WTC11 (cell line): ENCODE measurements at regions not wholly inside any gene's neighbourhood (a gene's known extent, or its start where the extent isn't known, plus 50 kb on each side); places are given as distances from the start of the nearest gene placed in this dataset.

Source experiments
- ATAC-seq: fragments of 200-7000 bp; cut with Tn5 transposase; 2 replicates; pipeline ENCODE4 v1.10.0; 2021; ENCODE audit warnings: mild to moderate bottlenecking, moderate library complexity
- CTCF ChIA-PET: fragments of 300-600 bp; sonication (Branson Sonifier 250); formaldehyde crosslinking; loops from one replicate; lab custom pipeline; 2021; ENCODE audit warnings: antibody characterized with exemption; lab: Charles Lee
- POLR2A ChIA-PET: fragments of 350-600 bp; sonication (Branson Sonifier 250); formaldehyde crosslinking; loops from one replicate; lab custom pipeline; 2021; ENCODE audit warnings: antibody characterized with exemption; lab: Charles Lee
- DNase-seq: peaks from one replicate; pipeline ENCODE4 v3.0.0; 2021; ENCODE audit warnings: low spot score
- H3K27ac Mint-ChIP-seq: 2 replicates; pipeline ENCODE4 v1.8.0; 2021; ENCODE audit warnings: mixed read lengths
- H3K27me3 Mint-ChIP-seq: 2 replicates; pipeline ENCODE4 v1.8.0; 2021; ENCODE audit warnings: low read depth, mild to moderate bottlenecking, moderate library complexity, mixed read lengths
- H3K36me3 Mint-ChIP-seq: 2 replicates; pipeline ENCODE4 v1.8.0; 2021; ENCODE audit warnings: mixed read lengths
- H3K4me1 Mint-ChIP-seq: 2 replicates; pipeline ENCODE4 v1.8.0; 2022; ENCODE audit warnings: mixed read lengths
- H3K4me3 Mint-ChIP-seq: 2 replicates; pipeline ENCODE4 v1.8.0; 2021; ENCODE audit warnings: mild to moderate bottlenecking, moderate library complexity, mixed read lengths
- H3K9me3 Mint-ChIP-seq: 2 replicates; pipeline ENCODE4 v1.8.0; 2021; ENCODE audit warnings: mixed read lengths
- ATF1 ChIP-seq: sonication (generic); formaldehyde crosslinking; IDR thresholded peaks from 2 replicates; pipeline ENCODE4 v1.8.1; 2023; ENCODE audit warnings: mild to moderate bottlenecking, moderate library complexity, missing genetic modification reagents
- ATF2 ChIP-seq: sonication (generic); formaldehyde crosslinking; IDR thresholded peaks from 2 replicates; pipeline ENCODE4 v1.8.1; 2022; ENCODE audit warnings: low read depth, missing genetic modification reagents, borderline replicate concordance
- ERG ChIP-seq: fragments of 250-450 bp; sonication (Bioruptor Pico); IDR thresholded peaks from 2 replicates; pipeline ENCODE4 v1.8.0; 2021; ENCODE audit warnings: mild to moderate bottlenecking
- GTF2I ChIP-seq: fragments of 250-450 bp; sonication (Bioruptor Pico); conservative IDR thresholded peaks from 2 replicates; pipeline ENCODE4 v1.4.0; 2021; ENCODE audit warnings: mild to moderate bottlenecking
- MAX ChIP-seq: sonication (generic); formaldehyde crosslinking; IDR thresholded peaks from 2 replicates; pipeline ENCODE4 v1.8.0; 2022; ENCODE audit warnings: mild to moderate bottlenecking, missing genetic modification reagents
- MXD4 ChIP-seq: fragments of 250-450 bp; sonication (Bioruptor Pico); IDR thresholded peaks from 2 replicates; pipeline ENCODE4 v1.8.0; 2021; ENCODE audit warnings: mild to moderate bottlenecking, moderate library complexity, borderline replicate concordance
- NFATC4 ChIP-seq: fragments of 250-450 bp; sonication (Bioruptor Pico); IDR thresholded peaks from 2 replicates; pipeline ENCODE4 v1.9.0; 2021; ENCODE audit warnings: mild to moderate bottlenecking
- NR3C1 ChIP-seq: sonication (generic); formaldehyde crosslinking; conservative IDR thresholded peaks from 2 replicates; pipeline ENCODE4 v1.8.1; 2023; ENCODE audit warnings: low read depth, mild to moderate bottlenecking, missing genetic modification reagents
- PRRX2 ChIP-seq: fragments of 250-450 bp; sonication (Bioruptor Pico); IDR thresholded peaks from 2 replicates; pipeline ENCODE4 v1.8.0; 2021; ENCODE audit warnings: mild to moderate bottlenecking
- SP1 ChIP-seq: sonication (generic); formaldehyde crosslinking; conservative IDR thresholded peaks from 2 replicates; pipeline ENCODE4 v1.8.1; 2022; ENCODE audit warnings: missing genetic modification reagents
- USF1 ChIP-seq: sonication (generic); formaldehyde crosslinking; IDR thresholded peaks from 2 replicates; pipeline ENCODE4 v1.8.0; 2022; ENCODE audit warnings: mild to moderate bottlenecking, missing genetic modification reagents
- USF2 ChIP-seq: sonication (generic); formaldehyde crosslinking; IDR thresholded peaks from 2 replicates; pipeline ENCODE4 v1.8.1; 2023; ENCODE audit warnings: mild to moderate bottlenecking, missing genetic modification reagents, moderate library complexity
- ZBTB21 ChIP-seq: sonication (generic); formaldehyde crosslinking; IDR thresholded peaks from 2 replicates; pipeline ENCODE4 v1.8.1; 2023; ENCODE audit warnings: mild to moderate bottlenecking, missing genetic modification reagents, borderline replicate concordance
- ZBTB43 ChIP-seq: sonication (generic); formaldehyde crosslinking; IDR thresholded peaks from 2 replicates; pipeline ENCODE4 v1.8.1; 2023; ENCODE audit warnings: mild to moderate bottlenecking, missing genetic modification reagents
- ZNF232 ChIP-seq: sonication (generic); formaldehyde crosslinking; IDR thresholded peaks from 2 replicates; pipeline ENCODE4 v1.8.0; 2022; ENCODE audit warnings: mild to moderate bottlenecking, missing genetic modification reagents
- ZNF396 ChIP-seq: fragments of 250-450 bp; sonication (Bioruptor Pico); IDR thresholded peaks from 2 replicates; pipeline ENCODE4 v1.8.0; 2021; ENCODE audit warnings: mild to moderate bottlenecking, moderate library complexity, borderline replicate concordance
- ZNF416 ChIP-seq: fragments of 250-450 bp; sonication (Bioruptor Pico); IDR thresholded peaks from 2 replicates; pipeline ENCODE4 v1.9.0; 2021; ENCODE audit warnings: mild to moderate bottlenecking, inconsistent platforms
- ZNF423 ChIP-seq: fragments of 250-450 bp; sonication (Bioruptor Pico); IDR thresholded peaks from 2 replicates; pipeline ENCODE4 v2.1.2; 2022; ENCODE audit warnings: mild to moderate bottlenecking, moderate library complexity
- TF ChIP-seq, protein P1 (sequence below): sonication (generic); formaldehyde crosslinking; IDR thresholded peaks from 2 replicates; pipeline ENCODE4 v1.8.1; 2023; ENCODE audit warnings: mild to moderate bottlenecking, missing genetic modification reagents
- TF ChIP-seq, protein P2 (sequence below): sonication (generic); formaldehyde crosslinking; IDR thresholded peaks from 2 replicates; pipeline ENCODE4 v1.8.0; 2023; ENCODE audit warnings: missing genetic modification reagents

GRCh38 chr5:31049461-31049860 is 144.0 kb upstream of the CDH6 start (continued):
- TF ChIP-seq ZBTB43 (CRISPR knock-in tag) (no peak), MXD4 (CRISPR knock-in tag) (no peak), ZNF423 (CRISPR knock-in tag) (no peak), ATF2 (CRISPR knock-in tag) (no peak), ERG (CRISPR knock-in tag) (no peak), MAX (CRISPR knock-in tag) (no peak), SP1 (CRISPR knock-in tag) (no peak), ATF1 (CRISPR knock-in tag) (no peak), GTF2I (no peak), ZNF396 (CRISPR knock-in tag) (no peak)
- TF ChIP-seq, protein P1, sequence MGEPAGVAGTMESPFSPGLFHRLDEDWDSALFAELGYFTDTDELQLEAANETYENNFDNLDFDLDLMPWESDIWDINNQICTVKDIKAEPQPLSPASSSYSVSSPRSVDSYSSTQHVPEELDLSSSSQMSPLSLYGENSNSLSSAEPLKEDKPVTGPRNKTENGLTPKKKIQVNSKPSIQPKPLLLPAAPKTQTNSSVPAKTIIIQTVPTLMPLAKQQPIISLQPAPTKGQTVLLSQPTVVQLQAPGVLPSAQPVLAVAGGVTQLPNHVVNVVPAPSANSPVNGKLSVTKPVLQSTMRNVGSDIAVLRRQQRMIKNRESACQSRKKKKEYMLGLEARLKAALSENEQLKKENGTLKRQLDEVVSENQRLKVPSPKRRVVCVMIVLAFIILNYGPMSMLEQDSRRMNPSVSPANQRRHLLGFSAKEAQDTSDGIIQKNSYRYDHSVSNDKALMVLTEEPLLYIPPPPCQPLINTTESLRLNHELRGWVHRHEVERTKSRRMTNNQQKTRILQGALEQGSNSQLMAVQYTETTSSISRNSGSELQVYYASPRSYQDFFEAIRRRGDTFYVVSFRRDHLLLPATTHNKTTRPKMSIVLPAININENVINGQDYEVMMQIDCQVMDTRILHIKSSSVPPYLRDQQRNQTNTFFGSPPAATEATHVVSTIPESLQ = no peak
- TF ChIP-seq, protein P2, sequence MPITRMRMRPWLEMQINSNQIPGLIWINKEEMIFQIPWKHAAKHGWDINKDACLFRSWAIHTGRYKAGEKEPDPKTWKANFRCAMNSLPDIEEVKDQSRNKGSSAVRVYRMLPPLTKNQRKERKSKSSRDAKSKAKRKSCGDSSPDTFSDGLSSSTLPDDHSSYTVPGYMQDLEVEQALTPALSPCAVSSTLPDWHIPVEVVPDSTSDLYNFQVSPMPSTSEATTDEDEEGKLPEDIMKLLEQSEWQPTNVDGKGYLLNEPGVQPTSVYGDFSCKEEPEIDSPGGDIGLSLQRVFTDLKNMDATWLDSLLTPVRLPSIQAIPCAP (CRISPR knock-in tag) = no peak

- Mint-ChIP-seq H3K4me1 (peaks cover 46% of the 10 kb centered on the region), H3K27ac (no peak overlapping the region), H3K27me3 (no peaks in the 10 kb centered on the region), H3K9me3 (peaks cover 5% of the 10 kb centered on the region), H3K4me3 (no peak overlapping the region), H3K36me3 (no peaks in the 10 kb centered on the region)
- DNase-seq (no peak), ATAC-seq (no peak)
- TF ChIP-seq ZNF416 (CRISPR knock-in tag) (no peak), PRRX2 (CRISPR knock-in tag) (no peak)
- ChIA-PET POLR2A (no interaction called here), CTCF (interaction anchor here (1.0 kb wide), 1 partner anchor 183 kb away, joined by 3 read pairs; no protein-coding TSS in a partner anchor)
Observed at GRCh38 chr5:31048282-31049270, 144.9 kb upstream of the CDH6 start.

GRCh38 chr5:31047621-31048020 is 145.9 kb upstream of the CDH6 start:
- Mint-ChIP-seq H3K27ac (peak overlapping the region; percentile 44; the same call in 1 of the 2 replicates), H3K9me3 (peaks cover 9% of the 10 kb centered on the region), H3K36me3 (no peaks in the 10 kb centered on the region), H3K4me1 (peaks cover 46% of the 10 kb centered on the region), H3K27me3 (no peaks in the 10 kb centered on the region), H3K4me3 (no peak overlapping the region)
- no peak for DNase-seq
- CTCF ChIA-PET = interaction anchor here (0.7 kb wide), 1 partner anchor 223 kb away, joined by 3 read pairs; no protein-coding TSS in a partner anchor
- no peak for ATAC-seq
- POLR2A ChIA-PET = no interaction called here
- no peak for TF ChIP-seq MXD4 (CRISPR knock-in tag)
- no peak for TF ChIP-seq NR3C1 (CRISPR knock-in tag)
- TF ChIP-seq NFATC4 (CRISPR knock-in tag) = no peak
- TF ChIP-seq USF2 = no peak
- TF ChIP-seq ZBTB21 (CRISPR knock-in tag) = no peak
- no peak for TF ChIP-seq USF1
- no peak for TF ChIP-seq ZNF232 (CRISPR knock-in tag)
